Stimulated activated CD4-positive, alpha-beta T cell treated with anti-CD3 and anti-CD28 coated beads, Interleukin-2, amount 100 ng/mL, for 24 hours (primary cell): ENCODE measurements at regions not wholly inside any gene's neighbourhood (a gene's known extent, or its start where the extent isn't known, plus 50 kb on each side); places are given as distances from the start of the nearest gene placed in this dataset.

Source experiments
- DNase-seq, 2 donors: peaks; one replicate each; pipeline ENCODE4 v3.0.0-alpha.2; 2020

- no peak for DNase-seq
Measured at GRCh38 chr11:42055606-42056005, 596.2 kb upstream of the LRRC4C start.

GRCh38 chr11:42058794-42059193, 599.3 kb upstream of the LRRC4C start:
- DNase-seq = no peak

GRCh38 chr11:42065199-42065598, 605.7 kb upstream of the LRRC4C start:
- no peak for DNase-seq

GRCh38 chr11:42066113-42066512, 606.7 kb upstream of the LRRC4C start:
- DNase-seq = no peak

- DNase-seq = no peak
Measured at GRCh38 chr11:42074306-42074705, 614.9 kb upstream of the LRRC4C start.

- no peak for DNase-seq
Measured at GRCh38 chr11:42075180-42075579, 615.7 kb upstream of the LRRC4C start.

GRCh38 chr11:42077794-42078193, 618.3 kb upstream of the LRRC4C start:
- no peak for DNase-seq

GRCh38 chr11:42085736-42086135, 626.3 kb upstream of the LRRC4C start:
- no peak for DNase-seq

GRCh38 chr11:42093541-42093940, 634.1 kb upstream of the LRRC4C start:
- no peak for DNase-seq

GRCh38 chr11:42098075-42098474, 638.6 kb upstream of the LRRC4C start:
- DNase-seq = no peak

GRCh38 chr11:42112866-42113265, 653.4 kb upstream of the LRRC4C start:
- no peak for DNase-seq

- no peak for DNase-seq
Measured at GRCh38 chr11:42114927-42115326, 655.5 kb upstream of the LRRC4C start.

- no peak for DNase-seq
Measured at GRCh38 chr11:42138454-42138853, 679.0 kb upstream of the LRRC4C start.

GRCh38 chr11:42145311-42145710, 685.9 kb upstream of the LRRC4C start:
- no peak for DNase-seq

GRCh38 chr11:42161886-42162285, 702.4 kb upstream of the LRRC4C start:
- DNase-seq = no peak

GRCh38 chr11:42169191-42169590, 709.7 kb upstream of the LRRC4C start:
- DNase-seq = no peak

GRCh38 chr11:42170601-42171000, 711.1 kb upstream of the LRRC4C start:
- DNase-seq = no peak

- DNase-seq = no peak
Measured at GRCh38 chr11:42171046-42171445, 711.6 kb upstream of the LRRC4C start.

- no peak for DNase-seq
Measured at GRCh38 chr11:42172441-42172840, 713.0 kb upstream of the LRRC4C start.

- DNase-seq = no peak
Measured at GRCh38 chr11:42175203-42175602, 715.8 kb upstream of the LRRC4C start.

GRCh38 chr11:42179216-42179615, 719.8 kb upstream of the LRRC4C start:
- no peak for DNase-seq

- DNase-seq = no peak
Measured at GRCh38 chr11:42195289-42196013, 736.0 kb upstream of the LRRC4C start.

- DNase-seq = no peak
Measured at GRCh38 chr11:42200311-42200710, 740.9 kb upstream of the LRRC4C start.

GRCh38 chr11:42201603-42202148, 742.2 kb upstream of the LRRC4C start:
- DNase-seq = no peak

GRCh38 chr11:42205518-42205917, 746.1 kb upstream of the LRRC4C start:
- DNase-seq = no peak
